ENCODE measurements at regions not wholly inside any gene's neighbourhood (a gene's known extent, or its start where the extent isn't known, plus 50 kb on each side); places are given as distances from the start of the nearest gene placed in this dataset.

DNA sequence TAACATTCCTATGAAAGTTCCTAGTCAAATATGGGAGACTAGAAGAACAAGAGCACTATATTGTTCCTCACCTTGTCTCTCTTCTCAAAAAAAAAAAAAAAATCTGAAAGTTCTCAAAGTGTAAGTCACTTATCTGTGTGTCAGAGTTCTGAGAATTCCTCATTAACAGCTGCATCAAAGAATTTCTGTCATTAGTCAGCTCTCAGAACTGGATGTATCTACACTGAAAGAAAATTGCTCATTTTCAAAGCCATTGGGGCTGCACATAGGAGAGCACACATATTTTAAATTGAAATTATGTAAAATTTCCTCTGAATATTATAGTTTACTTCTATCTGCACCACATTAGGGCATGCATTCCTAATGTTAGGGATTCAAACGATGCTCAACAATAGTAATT is 99.5 kb upstream of the FTMT start:
- ATAC-seq (ENCODE audit: low read depth) (no peak), DNase-seq (no peak)
- H3K9me3 Mint-ChIP-seq = no peaks in the 10 kb centered on the region
- no peak overlapping the region for H3K4me3 Mint-ChIP-seq
- POLR2A ChIA-PET = no interaction called here
- no peaks in the 10 kb centered on the region for H3K27me3 Mint-ChIP-seq
- no peaks in the 10 kb centered on the region for H3K36me3 Mint-ChIP-seq
- no peak overlapping the region for H3K27ac Mint-ChIP-seq
- no peaks in the 10 kb centered on the region for H3K4me1 Mint-ChIP-seq

DNA sequence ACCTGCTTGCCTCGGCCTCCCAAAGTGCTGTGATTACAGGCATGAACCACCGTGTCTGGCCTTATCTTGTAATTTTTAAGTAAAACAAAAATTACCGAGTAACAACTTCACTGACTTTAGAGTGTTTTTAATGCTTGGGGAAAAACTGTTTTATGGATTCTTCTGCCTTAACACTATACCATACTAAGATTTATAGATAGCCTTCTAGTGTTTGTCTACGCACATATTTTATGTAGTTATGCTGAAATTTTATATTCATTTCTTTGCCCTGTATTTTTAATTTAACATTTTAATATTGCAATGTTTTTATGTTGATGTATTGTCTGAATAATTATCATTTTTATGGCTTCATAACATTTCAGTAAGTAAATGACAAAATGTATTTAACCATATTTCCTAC is 96.4 kb upstream of the FTMT start:
- POLR2A ChIA-PET = no interaction called here
- no peaks in the 10 kb centered on the region for H3K36me3 Mint-ChIP-seq

GRCh38 chr5:121757753-121758152 is 93.9 kb upstream of the FTMT start:
- H3K27ac Mint-ChIP-seq = no peak overlapping the region
- no peak overlapping the region for H3K4me3 Mint-ChIP-seq
- no peaks in the 10 kb centered on the region for H3K36me3 Mint-ChIP-seq
- no peaks in the 10 kb centered on the region for H3K9me3 Mint-ChIP-seq
- H3K4me1 Mint-ChIP-seq = no peaks in the 10 kb centered on the region
- no peak for ATAC-seq (ENCODE audit: low read depth)
- no peak for DNase-seq
- H3K27me3 Mint-ChIP-seq = no peaks in the 10 kb centered on the region
- POLR2A ChIA-PET = no interaction called here

More for the DNA sequence above, 96.4 kb upstream of the FTMT start:
- H3K4me1 Mint-ChIP-seq = no peaks in the 10 kb centered on the region
- no peak overlapping the region for H3K27ac Mint-ChIP-seq
- H3K9me3 Mint-ChIP-seq = no peaks in the 10 kb centered on the region
- no peaks in the 10 kb centered on the region for H3K27me3 Mint-ChIP-seq
- ATAC-seq (ENCODE audit: low read depth) = no peak
- no peak for DNase-seq
- H3K4me3 Mint-ChIP-seq = no peak overlapping the region

- H3K36me3 Mint-ChIP-seq = no peaks in the 10 kb centered on the region
- no peak for ATAC-seq (ENCODE audit: low read depth)
- H3K9me3 Mint-ChIP-seq = no peaks in the 10 kb centered on the region
- no peaks in the 10 kb centered on the region for H3K27me3 Mint-ChIP-seq
- POLR2A ChIA-PET = no interaction called here
- DNase-seq = no peak
- H3K27ac Mint-ChIP-seq = no peak overlapping the region
- H3K4me3 Mint-ChIP-seq = no peak overlapping the region
- no peaks in the 10 kb centered on the region for H3K4me1 Mint-ChIP-seq
These were observed 93.1 kb upstream of the FTMT start for GRCh38 chr5:121758615-121759014.

GRCh38 chr5:121762426-121762825 is 89.3 kb upstream of the FTMT start:
- DNase-seq = no peak
- H3K36me3 Mint-ChIP-seq = no peaks in the 10 kb centered on the region
- no peaks in the 10 kb centered on the region for H3K27me3 Mint-ChIP-seq
- no peaks in the 10 kb centered on the region for H3K4me1 Mint-ChIP-seq
- H3K27ac Mint-ChIP-seq = no peak overlapping the region
- no peaks in the 10 kb centered on the region for H3K9me3 Mint-ChIP-seq
- ATAC-seq (ENCODE audit: low read depth) = no peak
- no peak overlapping the region for H3K4me3 Mint-ChIP-seq
- POLR2A ChIA-PET = no interaction called here

DNA sequence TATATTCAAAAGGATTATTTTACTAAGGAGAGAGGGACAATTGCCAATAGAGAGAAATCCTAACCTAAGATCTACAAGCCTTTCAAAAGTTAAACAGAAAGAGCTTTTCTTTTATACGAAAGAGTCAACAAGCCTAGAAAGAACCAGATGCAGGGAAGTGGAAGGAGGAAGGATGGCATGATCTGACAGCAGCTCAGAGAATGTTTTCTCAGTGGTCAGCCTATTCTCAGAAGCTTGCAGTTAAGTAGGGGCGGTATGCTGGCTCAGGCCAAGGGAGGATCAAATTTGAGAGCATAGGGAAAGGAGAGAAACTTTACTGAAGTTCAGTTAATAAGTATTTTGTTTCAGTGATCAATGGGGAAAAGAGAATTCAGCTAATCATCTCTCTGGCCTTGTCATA is 88.0 kb upstream of the FTMT start:
- no peaks in the 10 kb centered on the region for H3K9me3 Mint-ChIP-seq
- H3K4me1 Mint-ChIP-seq = no peaks in the 10 kb centered on the region
- no peaks in the 10 kb centered on the region for H3K27me3 Mint-ChIP-seq
- H3K36me3 Mint-ChIP-seq = no peaks in the 10 kb centered on the region
- ATAC-seq (ENCODE audit: low read depth) (no peak), DNase-seq (no peak)
- H3K4me3 Mint-ChIP-seq = no peak overlapping the region
- POLR2A ChIA-PET = no interaction called here
- no peak overlapping the region for H3K27ac Mint-ChIP-seq

- Mint-ChIP-seq H3K9me3 (no peaks in the 10 kb centered on the region), H3K4me1 (no peaks in the 10 kb centered on the region), H3K4me3 (no peak overlapping the region), H3K36me3 (no peaks in the 10 kb centered on the region), H3K27me3 (no peaks in the 10 kb centered on the region), H3K27ac (no peak overlapping the region)
- DNase-seq = no peak
- POLR2A ChIA-PET = no interaction called here
- no peak for ATAC-seq (ENCODE audit: low read depth)
These were observed 71.3 kb upstream of the FTMT start for GRCh38 chr5:121780406-121780805.

GRCh38 chr5:121783700-121784099 is 68.0 kb upstream of the FTMT start:
- POLR2A ChIA-PET = no interaction called here
- H3K4me3 Mint-ChIP-seq = no peak overlapping the region
- H3K9me3 Mint-ChIP-seq = no peaks in the 10 kb centered on the region
- H3K27me3 Mint-ChIP-seq = no peaks in the 10 kb centered on the region
- DNase-seq (no peak), ATAC-seq (ENCODE audit: low read depth) (no peak)
- H3K27ac Mint-ChIP-seq = no peak overlapping the region
- no peaks in the 10 kb centered on the region for H3K4me1 Mint-ChIP-seq
- no peaks in the 10 kb centered on the region for H3K36me3 Mint-ChIP-seq

- POLR2A ChIA-PET = no interaction called here
- Mint-ChIP-seq H3K9me3 (no peaks in the 10 kb centered on the region), H3K27me3 (no peaks in the 10 kb centered on the region), H3K4me3 (no peak overlapping the region), H3K27ac (no peak overlapping the region), H3K4me1 (no peaks in the 10 kb centered on the region), H3K36me3 (no peaks in the 10 kb centered on the region)
- DNase-seq (no peak), ATAC-seq (ENCODE audit: low read depth) (no peak)
These were observed 57.9 kb upstream of the FTMT start for GRCh38 chr5:121793791-121794190.

DNA sequence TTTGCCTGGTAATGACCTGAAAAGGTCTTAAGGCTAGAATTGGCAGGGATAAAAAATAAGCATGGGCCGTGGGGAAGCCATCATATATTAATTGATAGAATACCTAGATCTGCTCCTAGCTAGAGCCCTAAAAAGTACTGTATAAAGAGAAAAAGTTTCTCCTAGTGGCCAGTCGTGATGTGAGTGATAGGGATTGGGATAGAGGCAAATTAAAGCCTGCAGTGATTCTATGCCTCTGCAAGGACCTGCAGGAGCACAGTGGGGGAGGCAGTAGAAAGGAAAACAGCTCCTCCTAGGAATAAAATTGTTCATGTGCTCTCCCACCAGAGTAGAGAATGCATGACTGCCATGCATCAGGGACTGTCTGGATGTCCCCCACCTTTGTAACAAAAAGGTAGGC is 56.2 kb upstream of the FTMT start:
- H3K27me3 Mint-ChIP-seq = no peaks in the 10 kb centered on the region
- POLR2A ChIA-PET = no interaction called here
- no peak overlapping the region for H3K27ac Mint-ChIP-seq
- no peak for ATAC-seq (ENCODE audit: low read depth)
- no peaks in the 10 kb centered on the region for H3K9me3 Mint-ChIP-seq
- no peaks in the 10 kb centered on the region for H3K4me1 Mint-ChIP-seq
- H3K36me3 Mint-ChIP-seq = no peaks in the 10 kb centered on the region
- no peak overlapping the region for H3K4me3 Mint-ChIP-seq
- no peak for DNase-seq

DNA sequence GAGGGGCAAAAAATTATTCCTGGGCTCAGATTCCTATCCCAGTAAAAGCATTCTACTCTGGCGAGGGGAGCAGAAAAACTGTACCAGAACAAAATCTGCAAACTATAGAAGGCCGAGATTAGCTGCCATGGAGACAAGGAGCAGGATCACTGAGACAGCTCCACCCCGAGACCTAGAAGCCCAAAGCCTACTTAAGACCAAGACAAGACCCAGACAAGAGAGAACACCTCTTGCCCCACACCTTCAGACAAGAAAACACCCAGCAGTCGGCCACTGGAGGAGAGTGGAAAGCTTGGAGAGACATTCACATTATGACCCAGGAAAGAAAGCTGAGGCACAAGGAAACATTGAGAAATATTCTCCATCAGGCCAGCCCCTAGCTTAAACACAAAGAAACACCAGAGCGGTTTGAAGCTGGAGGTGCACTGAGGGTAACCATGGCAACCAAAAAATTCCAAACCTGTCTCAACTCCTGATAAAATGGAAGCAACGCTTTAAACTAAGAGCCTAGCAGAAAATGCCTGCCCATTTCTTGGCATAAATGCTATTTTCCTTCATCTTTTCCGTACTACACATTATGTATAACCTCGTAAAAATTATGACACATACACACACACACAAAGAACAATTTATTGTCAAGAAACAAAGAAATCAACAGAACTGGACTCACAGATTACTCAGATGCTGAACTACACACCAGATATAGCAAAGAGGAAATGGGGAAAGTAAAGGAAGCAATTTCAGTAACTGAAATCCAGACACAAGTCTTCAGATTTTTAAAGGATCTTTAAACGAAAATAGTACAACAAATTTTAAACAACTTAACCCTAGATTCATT is 53.8 kb upstream of the FTMT start:
- no peak overlapping the region for H3K27ac Mint-ChIP-seq
- H3K36me3 Mint-ChIP-seq = no peaks in the 10 kb centered on the region
- ATAC-seq (ENCODE audit: low read depth) (no peak), DNase-seq (no peak)
- H3K27me3 Mint-ChIP-seq = no peaks in the 10 kb centered on the region
- no peaks in the 10 kb centered on the region for H3K9me3 Mint-ChIP-seq
- POLR2A ChIA-PET = no interaction called here
- no peak overlapping the region for H3K4me3 Mint-ChIP-seq
- H3K4me1 Mint-ChIP-seq = no peaks in the 10 kb centered on the region
